Endodermal cell (in vitro differentiated cells): ENCODE measurements at regions not wholly inside any gene's neighbourhood (a gene's known extent, or its start where the extent isn't known, plus 50 kb on each side); places are given as distances from the start of the nearest gene placed in this dataset.

Experiments
- DNase-seq: peaks from one replicate; pipeline ENCODE4 v3.0.0-alpha.2; 2017
- H3K27ac ChIP-seq: 2 replicates; pipeline ENCODE4 v1.5.1; 2013; ENCODE audit warnings: mild to moderate bottlenecking, low read depth, low read length, moderate library complexity
- H3K27me3 ChIP-seq: 2 replicates; pipeline ENCODE4 v1.6.1; 2013; ENCODE audit warnings: mild to moderate bottlenecking, low read length, moderate library complexity; ENCODE audit not compliant: insufficient read depth, control insufficient read depth, poor library complexity, severe bottlenecking
- H3K36me3 ChIP-seq: 2 replicates; pipeline ENCODE4 v1.7.0; 2013; ENCODE audit warnings: mild to moderate bottlenecking, low read length, moderate library complexity; ENCODE audit not compliant: control insufficient read depth, insufficient read depth
- H3K4me1 ChIP-seq: one replicate; pipeline ENCODE4 v1.7.0; 2013; ENCODE audit warnings: low read length; ENCODE audit not compliant: control insufficient read depth, insufficient read depth
- H3K4me3 ChIP-seq: 2 replicates; pipeline ENCODE4 v1.5.1; 2013; ENCODE audit warnings: mild to moderate bottlenecking, low read length, moderate library complexity
- H3K9ac ChIP-seq: 2 replicates; pipeline ENCODE4 v1.6.1; 2013; ENCODE audit warnings: mild to moderate bottlenecking, low read length, moderate library complexity; ENCODE audit not compliant: poor library complexity, severe bottlenecking; ENCODE audit errors: extremely low read depth
- H3K9me3 ChIP-seq: 2 replicates; pipeline ENCODE4 v1.6.1; 2013; ENCODE audit warnings: mild to moderate bottlenecking, low read length, moderate library complexity; ENCODE audit not compliant: control insufficient read depth
- H3K27ac Mint-ChIP-seq: 2 replicates; pipeline ENCODE4 v1.8.0; 2020; ENCODE audit warnings: mixed read lengths
- H3K27me3 Mint-ChIP-seq: 2 replicates; pipeline ENCODE4 v1.8.0; 2021; ENCODE audit warnings: mild to moderate bottlenecking, mixed read lengths; ENCODE audit not compliant: insufficient read depth
- H3K36me3 Mint-ChIP-seq: 2 replicates; pipeline ENCODE4 v1.8.0; 2020; ENCODE audit warnings: low read depth, mixed read lengths
- H3K4me1 Mint-ChIP-seq: 2 replicates; pipeline ENCODE4 v1.8.0; 2020; ENCODE audit warnings: mixed read lengths
- H3K4me3 Mint-ChIP-seq: 2 replicates; pipeline ENCODE4 v1.8.0; 2020; ENCODE audit warnings: mild to moderate bottlenecking, moderate library complexity, mixed read lengths
- H3K9me3 Mint-ChIP-seq: 2 replicates; pipeline ENCODE4 v1.8.0; 2020; ENCODE audit warnings: mild to moderate bottlenecking, mixed read lengths
- WGBS, 2 experiments: methylation state at CpG; one replicate each; pipeline versions ENCODE4 v1.1.5 to v1.1.7; 2013; ENCODE audit warnings: missing lambda C conversion rate in 2 of 2, mixed read lengths in 1 of 2; ENCODE audit not compliant: insufficient coverage in 1 of 2, insufficient read length in 1 of 2; 5-methylcytosine and 5-hydroxymethylcytosine counted together
- TF ChIP-seq, protein P1 (sequence below): fragments of 200-600 bp; sonication (generic); conservative IDR thresholded peaks from 2 replicates; pipeline ENCODE4 v1.5.0; 2021; ENCODE audit warnings: antibody characterized with exemption, mild to moderate bottlenecking

DNA sequence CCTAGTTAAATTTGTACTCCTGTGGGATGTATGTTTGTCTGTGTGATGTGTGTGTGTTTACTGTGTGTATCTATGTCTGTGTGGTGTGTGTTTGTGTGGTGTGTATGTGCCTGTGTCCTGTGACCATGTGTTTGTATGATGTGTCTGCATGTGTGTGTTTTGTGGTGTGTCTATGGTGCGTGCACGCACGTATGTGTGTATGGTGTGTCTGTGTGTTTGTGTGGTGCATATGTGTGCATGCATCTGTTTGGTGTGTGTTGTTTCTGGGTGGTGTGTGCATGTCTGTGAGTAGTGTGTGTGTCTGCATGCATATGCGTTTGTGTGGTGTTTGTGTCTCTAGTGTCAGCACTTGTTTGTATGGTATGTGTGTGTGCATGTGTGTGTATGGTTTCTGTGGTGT lies 174.2 kb upstream of the RBFOX1 start:
- peaks cover 10% of the 10 kb centered on the region for H3K27me3 ChIP-seq
- no peak overlapping the region for H3K9ac ChIP-seq
- DNase-seq, result no peak
- no peaks in the 10 kb centered on the region for H3K4me1 ChIP-seq
- H3K4me3 ChIP-seq, result no peak overlapping the region
- H3K9me3 ChIP-seq, result no peaks in the 10 kb centered on the region
- TF ChIP-seq, protein P1, sequence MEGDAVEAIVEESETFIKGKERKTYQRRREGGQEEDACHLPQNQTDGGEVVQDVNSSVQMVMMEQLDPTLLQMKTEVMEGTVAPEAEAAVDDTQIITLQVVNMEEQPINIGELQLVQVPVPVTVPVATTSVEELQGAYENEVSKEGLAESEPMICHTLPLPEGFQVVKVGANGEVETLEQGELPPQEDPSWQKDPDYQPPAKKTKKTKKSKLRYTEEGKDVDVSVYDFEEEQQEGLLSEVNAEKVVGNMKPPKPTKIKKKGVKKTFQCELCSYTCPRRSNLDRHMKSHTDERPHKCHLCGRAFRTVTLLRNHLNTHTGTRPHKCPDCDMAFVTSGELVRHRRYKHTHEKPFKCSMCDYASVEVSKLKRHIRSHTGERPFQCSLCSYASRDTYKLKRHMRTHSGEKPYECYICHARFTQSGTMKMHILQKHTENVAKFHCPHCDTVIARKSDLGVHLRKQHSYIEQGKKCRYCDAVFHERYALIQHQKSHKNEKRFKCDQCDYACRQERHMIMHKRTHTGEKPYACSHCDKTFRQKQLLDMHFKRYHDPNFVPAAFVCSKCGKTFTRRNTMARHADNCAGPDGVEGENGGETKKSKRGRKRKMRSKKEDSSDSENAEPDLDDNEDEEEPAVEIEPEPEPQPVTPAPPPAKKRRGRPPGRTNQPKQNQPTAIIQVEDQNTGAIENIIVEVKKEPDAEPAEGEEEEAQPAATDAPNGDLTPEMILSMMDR, result no peak
- no peaks in the 10 kb centered on the region for H3K4me1 Mint-ChIP-seq
- H3K36me3 ChIP-seq, result no peaks in the 10 kb centered on the region
- no peak overlapping the region for H3K27ac ChIP-seq
- no peak overlapping the region for H3K4me3 Mint-ChIP-seq
- 91 to 100% methylated on average over 3 to 4 of the region's 4 CpGs for WGBS, 2 experiments
- no peaks in the 10 kb centered on the region for H3K36me3 Mint-ChIP-seq
- no peak overlapping the region for H3K27ac Mint-ChIP-seq
- H3K27me3 Mint-ChIP-seq, result peaks cover 10% of the 10 kb centered on the region
- H3K9me3 Mint-ChIP-seq, result no peaks in the 10 kb centered on the region

DNA sequence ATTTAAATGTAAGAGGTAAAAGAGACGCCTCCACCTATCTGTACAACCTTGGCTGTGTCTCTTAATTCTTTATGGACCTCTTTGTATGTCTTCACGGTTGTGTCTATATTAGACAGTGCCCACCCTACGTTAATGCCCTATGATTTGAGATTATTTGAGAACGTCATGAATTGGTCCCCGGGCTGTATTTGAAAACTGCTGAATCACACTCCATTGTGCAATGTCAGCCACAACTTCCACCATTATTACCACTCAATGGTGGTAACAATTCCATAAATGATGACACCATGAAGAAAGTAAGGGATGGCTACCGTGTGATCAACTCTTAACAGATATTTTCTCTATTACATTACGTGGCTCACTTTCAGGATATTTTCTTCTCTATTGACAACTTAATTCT lies 182.4 kb upstream of the RBFOX1 start:
- Histone ChIP-seq H3K4me3 (no peak overlapping the region), H3K9ac (no peak overlapping the region), H3K27ac (no peak overlapping the region), H3K9me3 (no peaks in the 10 kb centered on the region), H3K4me1 (no peaks in the 10 kb centered on the region), H3K36me3 (no peaks in the 10 kb centered on the region), H3K27me3 (no peaks in the 10 kb centered on the region)
- Mint-ChIP-seq H3K36me3 (no peaks in the 10 kb centered on the region), H3K4me1 (no peaks in the 10 kb centered on the region), H3K4me3 (no peak overlapping the region), H3K27me3 (peaks cover 7% of the 10 kb centered on the region), H3K9me3 (peaks cover 9% of the 10 kb centered on the region), H3K27ac (no peak overlapping the region)
- 80 to 100% methylated on average over 4 to 7 of the region's 7 CpGs for WGBS, 2 experiments
- no peak for DNase-seq
- TF ChIP-seq, protein P1, result no peak

DNA sequence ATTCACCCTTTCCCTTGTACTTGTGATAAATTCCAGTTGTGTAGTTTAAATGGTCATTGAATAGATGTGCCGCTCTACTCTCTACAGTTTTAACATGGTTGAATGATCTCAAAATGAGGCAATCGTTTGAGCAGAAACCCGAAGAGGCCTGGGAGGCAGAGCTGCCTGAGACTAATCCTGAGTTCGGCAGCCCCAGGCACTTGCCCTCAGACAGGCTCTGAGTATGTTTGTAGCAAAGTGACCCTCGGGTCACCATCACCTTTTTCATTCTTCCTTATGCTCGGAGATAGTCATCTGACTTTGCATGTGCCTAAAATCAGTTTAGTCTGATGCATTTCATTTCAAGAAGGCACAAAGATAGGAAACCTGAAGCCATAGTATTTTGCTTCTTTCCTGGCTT lies 184.0 kb upstream of the RBFOX1 start:
- TF ChIP-seq, protein P1, result no peak
- no peaks in the 10 kb centered on the region for H3K36me3 Mint-ChIP-seq

More for the DNA sequence above, 184.0 kb upstream of the RBFOX1 start:
- Histone ChIP-seq H3K27me3 (no peaks in the 10 kb centered on the region), H3K4me3 (no peak overlapping the region), H3K36me3 (no peaks in the 10 kb centered on the region), H3K27ac (no peak overlapping the region), H3K4me1 (no peaks in the 10 kb centered on the region), H3K9ac (no peak overlapping the region), H3K9me3 (no peaks in the 10 kb centered on the region)
- Mint-ChIP-seq H3K4me3 (no peak overlapping the region), H3K4me1 (no peaks in the 10 kb centered on the region), H3K27ac (no peak overlapping the region), H3K9me3 (peaks cover 9% of the 10 kb centered on the region), H3K27me3 (peaks cover 7% of the 10 kb centered on the region)
- DNase-seq, result no peak
- WGBS, 2 experiments, result 77 to 89% methylated on average over 6 of the region's 6 CpGs
